ENCODE measurements at regions not wholly inside any gene's neighbourhood (a gene's known extent, or its start where the extent isn't known, plus 50 kb on each side); places are given as distances from the start of the nearest gene placed in this dataset.

DNA sequence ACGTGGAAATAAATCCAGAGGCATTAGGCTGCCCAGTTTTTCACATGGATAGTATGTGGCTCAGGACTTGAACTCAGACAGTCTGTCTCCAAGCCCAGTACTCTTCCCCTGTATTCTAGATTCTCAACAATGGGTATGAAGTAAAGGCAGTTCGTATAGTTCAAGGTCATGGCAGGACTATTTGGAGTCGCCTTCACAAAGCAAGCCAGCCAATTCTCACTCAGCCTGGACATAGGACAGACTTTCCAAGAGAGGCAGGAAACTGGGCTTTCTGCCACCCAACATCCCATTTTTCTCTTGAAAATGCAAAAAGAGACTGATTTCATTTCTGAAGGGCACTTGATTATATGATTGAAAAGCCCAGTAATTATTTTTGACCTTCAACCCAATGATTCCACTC, 111.0 kb downstream of the EDN1 start:
- Mint-ChIP-seq H3K36me3 (no peaks in the 10 kb centered on the region), H3K4me1 (ENCODE audit: low read depth) (no peaks in the 10 kb centered on the region), H3K9me3 (ENCODE audit: low read depth) (no peaks in the 10 kb centered on the region), H3K27ac (no peak overlapping the region), H3K4me3 (no peak overlapping the region), H3K27me3 (peaks cover 2% of the 10 kb centered on the region)

- H3K4me3 Mint-ChIP-seq = no peak overlapping the region
- no peaks in the 10 kb centered on the region for H3K4me1 Mint-ChIP-seq (ENCODE audit: low read depth)
- no peaks in the 10 kb centered on the region for H3K9me3 Mint-ChIP-seq (ENCODE audit: low read depth)
- no peak overlapping the region for H3K27ac Mint-ChIP-seq
- peaks cover 2% of the 10 kb centered on the region for H3K27me3 Mint-ChIP-seq
- no peaks in the 10 kb centered on the region for H3K36me3 Mint-ChIP-seq
Measured at GRCh38 chr6:12403201-12403826, 113.2 kb downstream of the EDN1 start.

DNA sequence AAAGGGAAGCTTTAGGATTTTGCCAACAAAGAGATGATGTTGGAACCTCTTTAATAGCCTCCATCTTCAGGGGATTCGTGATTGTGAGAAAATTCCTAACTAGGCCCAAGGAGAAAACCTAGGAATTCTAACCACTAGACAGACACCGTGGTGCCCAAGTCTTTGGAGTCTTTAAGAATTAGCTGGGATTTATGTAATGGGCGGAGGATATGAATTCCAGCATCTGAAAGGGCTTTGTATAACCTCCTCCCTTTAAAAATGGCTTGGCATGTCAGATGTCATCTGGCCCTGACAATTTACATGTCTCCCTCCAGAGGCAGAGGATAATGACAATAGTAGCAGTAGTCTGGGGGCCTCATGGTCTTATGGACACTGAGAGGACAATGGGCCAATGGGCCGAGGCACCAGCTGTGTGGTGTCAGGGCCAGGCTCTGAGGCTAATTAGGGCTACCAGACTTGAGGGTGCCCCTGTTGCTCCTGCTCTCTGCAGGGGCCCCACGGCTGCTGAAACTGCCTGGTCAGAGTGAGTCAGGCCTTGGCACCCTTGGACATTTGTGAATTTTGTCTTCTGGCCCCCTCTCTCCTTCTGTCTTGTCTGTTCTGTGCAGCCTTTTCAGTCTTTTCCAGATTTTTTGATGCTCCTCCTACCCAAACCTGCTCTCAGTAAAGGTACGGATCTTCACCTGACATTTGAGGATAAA, 113.9 kb downstream of the EDN1 start:
- no peaks in the 10 kb centered on the region for H3K36me3 Mint-ChIP-seq

DNA sequence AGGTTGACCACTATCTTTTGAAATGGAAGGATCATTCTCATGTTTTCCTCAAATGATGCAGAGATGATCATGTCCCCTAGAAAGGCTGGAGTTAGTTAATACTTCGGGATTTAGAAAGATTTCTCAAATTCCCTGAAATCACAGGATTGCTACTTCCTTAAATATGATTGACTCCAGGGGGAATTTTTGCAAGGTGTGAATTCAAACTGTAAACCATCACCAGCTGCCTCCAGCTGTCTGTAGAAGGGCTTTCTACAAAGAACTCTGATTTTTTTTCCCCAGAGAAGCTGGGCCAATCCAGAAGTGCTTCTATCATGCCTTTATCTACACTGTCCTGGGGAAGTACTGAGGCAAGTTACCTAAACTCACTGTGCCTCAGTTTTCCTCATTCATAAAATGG, 114.5 kb downstream of the EDN1 start:
- no peak overlapping the region for H3K27ac Mint-ChIP-seq
- H3K36me3 Mint-ChIP-seq = no peaks in the 10 kb centered on the region

More for the DNA sequence above, 113.9 kb downstream of the EDN1 start:
- Mint-ChIP-seq H3K27me3 (peaks cover 6% of the 10 kb centered on the region), H3K9me3 (ENCODE audit: low read depth) (no peaks in the 10 kb centered on the region), H3K4me3 (no peak overlapping the region), H3K4me1 (ENCODE audit: low read depth) (no peaks in the 10 kb centered on the region), H3K27ac (no peak overlapping the region)

DNA sequence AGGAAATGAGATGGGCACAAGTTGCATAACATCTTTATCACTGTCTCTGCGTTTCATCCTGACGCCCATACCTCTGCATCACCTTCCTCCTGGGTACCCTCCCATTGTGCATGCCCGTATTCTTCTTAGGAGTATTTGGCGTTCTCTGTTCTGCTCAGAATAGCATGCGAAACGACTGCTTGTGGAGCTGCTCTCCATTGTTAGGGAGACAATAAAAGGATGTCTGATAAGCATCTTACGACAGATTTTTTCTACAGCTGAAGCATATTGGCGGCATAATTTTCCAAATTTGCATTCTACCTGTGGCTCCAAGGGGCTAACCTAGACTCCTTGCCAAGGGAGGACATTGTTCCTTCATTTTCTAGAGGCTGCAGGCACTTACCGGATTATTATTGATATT, 118.6 kb downstream of the EDN1 start:
- Mint-ChIP-seq H3K27ac (no peak overlapping the region), H3K4me1 (ENCODE audit: low read depth) (no peaks in the 10 kb centered on the region), H3K9me3 (ENCODE audit: low read depth) (no peaks in the 10 kb centered on the region), H3K4me3 (no peak overlapping the region), H3K27me3 (peaks cover 9% of the 10 kb centered on the region), H3K36me3 (no peaks in the 10 kb centered on the region)

More for the DNA sequence above, 114.5 kb downstream of the EDN1 start:
- H3K4me3 Mint-ChIP-seq = no peak overlapping the region
- no peaks in the 10 kb centered on the region for H3K9me3 Mint-ChIP-seq (ENCODE audit: low read depth)
- peaks cover 7% of the 10 kb centered on the region for H3K27me3 Mint-ChIP-seq
- H3K4me1 Mint-ChIP-seq (ENCODE audit: low read depth) = no peaks in the 10 kb centered on the region

GRCh38 chr6:12410946-12411345, 120.8 kb downstream of the EDN1 start:
- Mint-ChIP-seq H3K36me3 (no peaks in the 10 kb centered on the region), H3K27ac (no peak overlapping the region), H3K4me1 (ENCODE audit: low read depth) (no peaks in the 10 kb centered on the region), H3K4me3 (no peak overlapping the region), H3K27me3 (peaks cover 9% of the 10 kb centered on the region), H3K9me3 (ENCODE audit: low read depth) (no peaks in the 10 kb centered on the region)

- no peak overlapping the region for H3K4me3 Mint-ChIP-seq
- peaks cover 6% of the 10 kb centered on the region for H3K27me3 Mint-ChIP-seq
- no peaks in the 10 kb centered on the region for H3K4me1 Mint-ChIP-seq (ENCODE audit: low read depth)
- no peak overlapping the region for H3K27ac Mint-ChIP-seq
- H3K36me3 Mint-ChIP-seq = no peaks in the 10 kb centered on the region
- peaks cover 9% of the 10 kb centered on the region for H3K9me3 Mint-ChIP-seq (ENCODE audit: low read depth)
Measured at GRCh38 chr6:12414096-12414675, 124.0 kb downstream of the EDN1 start.

DNA sequence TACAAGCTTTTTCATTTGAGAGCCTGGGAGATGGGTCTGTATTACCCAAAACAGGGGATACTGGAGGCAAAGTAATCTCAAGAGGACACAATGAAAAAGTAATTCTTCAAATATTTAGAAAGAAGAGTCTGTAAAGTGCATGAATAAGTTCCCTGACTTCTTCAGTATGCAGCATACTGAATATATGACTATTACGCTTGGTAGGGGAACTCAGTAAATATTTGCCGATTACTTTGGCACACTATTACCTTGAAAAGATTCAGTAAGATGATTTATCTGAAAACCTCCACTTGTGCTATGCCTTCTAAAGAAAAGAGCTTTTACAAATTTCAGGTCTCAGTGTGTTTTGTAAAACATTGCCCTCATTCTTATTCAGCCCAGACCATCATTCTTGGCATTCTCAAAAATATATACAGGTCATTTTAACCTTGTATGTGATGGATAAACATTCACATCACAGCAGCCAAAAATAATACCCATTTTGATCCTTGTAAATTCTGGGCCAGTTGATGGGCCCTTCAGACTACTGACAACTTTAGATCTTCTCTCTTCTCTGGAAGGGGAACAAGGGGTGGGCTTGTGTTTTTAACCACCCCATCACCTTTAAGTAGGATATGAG, 125.9 kb downstream of the EDN1 start:
- no peak overlapping the region for H3K27ac Mint-ChIP-seq
- H3K9me3 Mint-ChIP-seq (ENCODE audit: low read depth) = peaks cover 9% of the 10 kb centered on the region
- H3K36me3 Mint-ChIP-seq = no peaks in the 10 kb centered on the region
- no peaks in the 10 kb centered on the region for H3K4me1 Mint-ChIP-seq (ENCODE audit: low read depth)
- peaks cover 4% of the 10 kb centered on the region for H3K27me3 Mint-ChIP-seq
- no peak overlapping the region for H3K4me3 Mint-ChIP-seq

DNA sequence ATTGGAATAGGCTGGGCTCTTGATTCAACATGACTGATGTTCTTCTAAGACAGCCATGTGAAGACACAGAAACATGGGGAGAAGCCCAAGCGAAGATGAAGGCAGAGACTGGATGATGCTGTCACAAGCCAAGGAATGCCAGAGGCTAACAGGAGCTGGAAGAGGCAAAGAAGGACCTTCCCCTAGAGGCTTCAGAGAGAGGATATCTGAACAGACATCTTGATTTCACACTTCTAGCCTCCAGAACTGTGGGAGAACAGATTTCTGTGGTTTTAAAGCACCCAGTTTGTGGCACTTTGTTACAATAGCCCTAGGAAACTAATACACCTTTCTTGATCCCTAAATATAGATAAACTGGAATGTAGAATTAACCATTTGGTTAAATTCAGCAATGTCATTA, 127.0 kb downstream of the EDN1 start:
- Mint-ChIP-seq H3K27me3 (peaks cover 5% of the 10 kb centered on the region), H3K4me1 (ENCODE audit: low read depth) (no peaks in the 10 kb centered on the region), H3K4me3 (no peak overlapping the region), H3K36me3 (no peaks in the 10 kb centered on the region), H3K27ac (no peak overlapping the region), H3K9me3 (ENCODE audit: low read depth) (peaks cover 9% of the 10 kb centered on the region)

DNA sequence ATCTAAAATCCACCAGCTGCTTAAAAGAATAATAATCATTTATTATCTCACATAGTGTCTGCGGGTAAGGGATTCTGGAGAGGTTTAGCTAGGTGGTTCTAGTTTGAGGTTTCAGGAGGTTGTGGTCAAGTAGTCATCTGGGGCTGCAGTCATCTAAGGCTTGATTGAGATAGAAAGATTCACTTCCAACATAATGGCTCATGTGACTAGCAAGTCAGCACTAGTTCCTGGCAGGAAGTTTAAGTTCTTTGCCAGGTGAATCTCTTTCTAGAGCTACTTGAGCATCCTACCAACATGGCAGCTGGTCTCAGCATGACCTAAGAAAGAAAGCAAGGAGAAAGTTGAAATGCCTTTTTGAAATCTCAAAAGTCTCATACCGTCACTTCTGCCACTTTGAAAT, 128.8 kb downstream of the EDN1 start:
- peaks cover 8% of the 10 kb centered on the region for H3K27me3 Mint-ChIP-seq
- no peaks in the 10 kb centered on the region for H3K36me3 Mint-ChIP-seq
- no peak overlapping the region for H3K4me3 Mint-ChIP-seq
- peaks cover 9% of the 10 kb centered on the region for H3K9me3 Mint-ChIP-seq (ENCODE audit: low read depth)
- no peaks in the 10 kb centered on the region for H3K4me1 Mint-ChIP-seq (ENCODE audit: low read depth)
- no peak overlapping the region for H3K27ac Mint-ChIP-seq

GRCh38 chr6:12419631-12420272, 129.6 kb downstream of the EDN1 start:
- Mint-ChIP-seq H3K4me1 (ENCODE audit: low read depth) (no peaks in the 10 kb centered on the region), H3K4me3 (no peak overlapping the region), H3K9me3 (ENCODE audit: low read depth) (peaks cover 9% of the 10 kb centered on the region), H3K36me3 (no peaks in the 10 kb centered on the region), H3K27me3 (peaks cover 8% of the 10 kb centered on the region), H3K27ac (no peak overlapping the region)

GRCh38 chr6:12420626-12421025, 130.5 kb downstream of the EDN1 start:
- H3K4me1 Mint-ChIP-seq (ENCODE audit: low read depth) = no peaks in the 10 kb centered on the region
- H3K36me3 Mint-ChIP-seq = no peaks in the 10 kb centered on the region
- H3K27ac Mint-ChIP-seq = no peak overlapping the region
- peaks cover 9% of the 10 kb centered on the region for H3K9me3 Mint-ChIP-seq (ENCODE audit: low read depth)
- H3K27me3 Mint-ChIP-seq = peaks cover 8% of the 10 kb centered on the region
- no peak overlapping the region for H3K4me3 Mint-ChIP-seq

GRCh38 chr6:12421596-12421995, 131.4 kb downstream of the EDN1 start:
- Mint-ChIP-seq H3K9me3 (ENCODE audit: low read depth) (peaks cover 9% of the 10 kb centered on the region), H3K27ac (no peak overlapping the region), H3K4me3 (no peak overlapping the region), H3K27me3 (peaks cover 8% of the 10 kb centered on the region), H3K36me3 (no peaks in the 10 kb centered on the region), H3K4me1 (ENCODE audit: low read depth) (no peaks in the 10 kb centered on the region)

DNA sequence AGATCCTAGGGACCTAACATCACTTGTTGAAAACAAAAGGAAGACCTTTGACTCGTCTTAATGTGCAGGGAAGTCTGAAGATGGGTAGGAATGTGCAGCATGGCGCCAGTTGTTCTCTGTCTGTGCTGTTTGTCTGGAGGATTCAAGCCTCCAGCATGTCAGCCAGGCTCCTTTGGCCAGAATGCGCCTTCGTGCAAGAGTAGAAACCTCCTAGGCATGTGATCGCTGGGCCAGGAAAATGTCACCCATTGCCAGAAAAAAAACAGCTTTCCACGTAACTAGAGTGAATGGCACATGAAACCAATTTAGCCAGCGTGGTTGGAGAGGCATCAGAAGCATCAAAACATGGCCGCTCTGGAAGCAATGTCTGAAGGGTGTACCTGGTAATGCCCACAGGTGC, 132.7 kb downstream of the EDN1 start:
- H3K9me3 Mint-ChIP-seq (ENCODE audit: low read depth) = peaks cover 9% of the 10 kb centered on the region
- H3K4me1 Mint-ChIP-seq (ENCODE audit: low read depth) = no peaks in the 10 kb centered on the region
- no peak overlapping the region for H3K4me3 Mint-ChIP-seq
- H3K27me3 Mint-ChIP-seq = peaks cover 8% of the 10 kb centered on the region
- H3K27ac Mint-ChIP-seq = no peak overlapping the region
- no peaks in the 10 kb centered on the region for H3K36me3 Mint-ChIP-seq

GRCh38 chr6:12423832-12424231, 133.7 kb downstream of the EDN1 start:
- H3K27me3 Mint-ChIP-seq = peaks cover 8% of the 10 kb centered on the region
- no peaks in the 10 kb centered on the region for H3K4me1 Mint-ChIP-seq (ENCODE audit: low read depth)
- H3K36me3 Mint-ChIP-seq = no peaks in the 10 kb centered on the region
- no peak overlapping the region for H3K27ac Mint-ChIP-seq
- H3K9me3 Mint-ChIP-seq (ENCODE audit: low read depth) = peaks cover 3% of the 10 kb centered on the region
- H3K4me3 Mint-ChIP-seq = no peak overlapping the region
